GM18870 (cell line): ENCODE measurements at regions not wholly inside any gene's neighbourhood (a gene's known extent, or its start where the extent isn't known, plus 50 kb on each side); places are given as distances from the start of the nearest gene placed in this dataset.

Experiments
- ATAC-seq: cut with Tn5 transposase; IDR thresholded peaks from one replicate; pipeline ENCODE4 v1.9.1; 2021; ENCODE audit warnings: moderate library complexity; ENCODE audit not compliant: unreplicated experiment

GRCh38 chr1:69197816-69198215, 369.9 kb upstream of the LRRC7 start:
- ATAC-seq, result no peak

- no peak for ATAC-seq
Observed at GRCh38 chr1:69201716-69202115, 366.0 kb upstream of the LRRC7 start.

- ATAC-seq, result no peak
Observed at GRCh38 chr1:69203166-69203565, 364.6 kb upstream of the LRRC7 start.

GRCh38 chr1:69213644-69214043, 354.1 kb upstream of the LRRC7 start:
- no peak for ATAC-seq

GRCh38 chr1:69215883-69216282, 351.8 kb upstream of the LRRC7 start:
- ATAC-seq, result no peak

GRCh38 chr1:69220672-69221071, 347.1 kb upstream of the LRRC7 start:
- ATAC-seq, result no peak

GRCh38 chr1:69221524-69221923, 346.2 kb upstream of the LRRC7 start:
- ATAC-seq, result no peak

- no peak for ATAC-seq
Observed at GRCh38 chr1:69223156-69223555, 344.6 kb upstream of the LRRC7 start.

- ATAC-seq, result no peak
Observed at GRCh38 chr1:69228501-69228900, 339.2 kb upstream of the LRRC7 start.

GRCh38 chr1:69230208-69230607, 337.5 kb upstream of the LRRC7 start:
- ATAC-seq, result no peak

GRCh38 chr1:69233463-69233862, 334.3 kb upstream of the LRRC7 start:
- no peak for ATAC-seq

GRCh38 chr1:69244211-69244610, 323.5 kb upstream of the LRRC7 start:
- no peak for ATAC-seq

- no peak for ATAC-seq
Observed at GRCh38 chr1:69246109-69246508, 321.6 kb upstream of the LRRC7 start.

- ATAC-seq, result no peak
Observed at GRCh38 chr1:69246710-69247109, 321.0 kb upstream of the LRRC7 start.

- ATAC-seq, result no peak
Observed at GRCh38 chr1:69252696-69253095, 315.0 kb upstream of the LRRC7 start.

GRCh38 chr1:69256036-69256435, 311.7 kb upstream of the LRRC7 start:
- ATAC-seq, result no peak

- no peak for ATAC-seq
Observed at GRCh38 chr1:69258842-69259241, 308.9 kb upstream of the LRRC7 start.

GRCh38 chr1:69263921-69264391, 303.8 kb upstream of the LRRC7 start:
- no peak for ATAC-seq

GRCh38 chr1:69269491-69269890, 298.2 kb upstream of the LRRC7 start:
- ATAC-seq, result no peak

- ATAC-seq, result no peak
Observed at GRCh38 chr1:69271587-69272125, 296.1 kb upstream of the LRRC7 start.

GRCh38 chr1:69272684-69273083, 295.0 kb upstream of the LRRC7 start:
- ATAC-seq, result no peak

- no peak for ATAC-seq
Observed at GRCh38 chr1:69278923-69279322, 288.8 kb upstream of the LRRC7 start.

GRCh38 chr1:69283516-69283915, 284.2 kb upstream of the LRRC7 start:
- no peak for ATAC-seq
